Smooth muscle cell of the brain vasculature (primary cell): ENCODE measurements at regions not wholly inside any gene's neighbourhood (a gene's known extent, or its start where the extent isn't known, plus 50 kb on each side); places are given as distances from the start of the nearest gene placed in this dataset.

Experiments
- DNase-seq: peaks from one replicate; pipeline ENCODE4 v3.0.0-alpha.2; 2012; ENCODE audit warnings: low read depth, low spot score

- DNase-seq = no peak
Observed at GRCh38 chr3:73964818-73965217, 340.1 kb upstream of the PDZRN3 start.

- DNase-seq = no peak
Observed at GRCh38 chr3:73955494-73956070, 330.8 kb upstream of the PDZRN3 start.

- no peak for DNase-seq
Observed at GRCh38 chr3:73954506-73954905, 329.8 kb upstream of the PDZRN3 start.

- DNase-seq = no peak
Observed at GRCh38 chr3:73952781-73953180, 328.0 kb upstream of the PDZRN3 start.

GRCh38 chr3:73950865-73951558 lies 326.3 kb upstream of the PDZRN3 start:
- DNase-seq = no peak

- no peak for DNase-seq
Observed at GRCh38 chr3:73945541-73945940, 320.8 kb upstream of the PDZRN3 start.

- DNase-seq = no peak
Observed at GRCh38 chr3:73939985-73940384, 315.2 kb upstream of the PDZRN3 start.

- no peak for DNase-seq
Observed at GRCh38 chr3:73933585-73933984, 308.8 kb upstream of the PDZRN3 start.

GRCh38 chr3:73927203-73927570 lies 302.4 kb upstream of the PDZRN3 start:
- DNase-seq = no peak

- DNase-seq = no peak
Observed at GRCh38 chr3:73926360-73927202, 301.8 kb upstream of the PDZRN3 start.

- DNase-seq = no peak
Observed at GRCh38 chr3:73925011-73925410, 300.3 kb upstream of the PDZRN3 start.

- no peak for DNase-seq
Observed at GRCh38 chr3:73924048-73924447, 299.3 kb upstream of the PDZRN3 start.

- DNase-seq = no peak
Observed at GRCh38 chr3:73917643-73918042, 292.9 kb upstream of the PDZRN3 start.

- DNase-seq = no peak
Observed at GRCh38 chr3:73915886-73916285, 291.1 kb upstream of the PDZRN3 start.

- no peak for DNase-seq
Observed at GRCh38 chr3:73908218-73908617, 283.5 kb upstream of the PDZRN3 start.

GRCh38 chr3:73901686-73902085 lies 276.9 kb upstream of the PDZRN3 start:
- DNase-seq = no peak

- DNase-seq = no peak
Observed at GRCh38 chr3:73894474-73895213, 269.9 kb upstream of the PDZRN3 start.

GRCh38 chr3:73893089-73893488 lies 268.3 kb upstream of the PDZRN3 start:
- no peak for DNase-seq

- DNase-seq = no peak
Observed at GRCh38 chr3:73885862-73886261, 261.1 kb upstream of the PDZRN3 start.

GRCh38 chr3:73884361-73884760 lies 259.6 kb upstream of the PDZRN3 start:
- no peak for DNase-seq

GRCh38 chr3:73883497-73883896 lies 258.8 kb upstream of the PDZRN3 start:
- no peak for DNase-seq
